ENCODE measurements at regions not wholly inside any gene's neighbourhood (a gene's known extent, or its start where the extent isn't known, plus 50 kb on each side); places are given as distances from the start of the nearest gene placed in this dataset.

DNA sequence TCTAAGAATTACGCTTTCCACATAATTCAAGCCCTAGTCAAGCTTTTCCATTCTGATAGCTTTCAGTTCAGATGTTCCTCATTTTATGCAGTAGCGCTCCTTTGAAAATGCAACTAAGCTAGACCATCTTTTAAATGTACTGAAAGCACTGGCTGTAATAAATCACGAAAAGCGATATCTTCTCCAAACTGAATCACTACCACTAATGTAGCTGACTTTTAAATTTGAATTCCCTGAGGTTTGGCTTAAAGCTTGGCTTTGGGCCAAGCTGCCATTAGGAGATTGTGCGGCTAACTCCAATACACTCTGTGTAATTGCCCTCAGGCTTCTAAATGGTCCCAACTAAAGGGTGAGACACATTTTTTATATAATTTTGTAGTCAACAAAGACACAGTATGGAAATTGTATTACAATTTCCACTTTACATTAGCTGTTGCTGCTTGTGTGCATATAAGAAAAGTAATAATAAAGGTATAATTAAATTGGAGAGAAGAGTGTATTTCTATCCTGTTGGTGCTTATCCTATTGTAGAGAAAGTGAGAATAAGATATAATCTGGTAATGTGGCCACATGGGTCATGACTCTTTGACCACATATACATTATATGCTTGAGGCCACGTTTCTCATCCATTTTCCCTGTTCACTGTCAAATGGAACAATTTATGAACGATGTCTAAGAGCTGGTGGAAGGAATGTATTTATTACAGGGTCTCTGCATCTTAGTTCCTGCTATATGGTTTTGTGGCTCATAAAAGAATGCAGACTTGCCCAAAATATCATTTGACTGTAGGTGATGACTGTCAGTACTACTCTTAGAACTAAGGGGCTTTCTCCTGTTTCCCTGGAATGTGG is 118.7 kb upstream of the TAF11L2 start:
- Histone ChIP-seq H4K20me1 (ENCODE audit: insufficient read depth, low read length) (no peaks in the 10 kb centered on the region), H2AFZ (ENCODE audit: low read length) (no peak overlapping the region), H3K79me2 (ENCODE audit: insufficient read depth, low read length) (no peaks in the 10 kb centered on the region), H3K4me2 (ENCODE audit: low read length) (no peak overlapping the region), H3K27me3 (ENCODE audit: insufficient read depth, low read length) (no peaks in the 10 kb centered on the region), H3K4me1 (ENCODE audit: insufficient read depth, low read length, severe bottlenecking) (peaks cover 2% of the 10 kb centered on the region), H3K4me3 (ENCODE audit: low read depth, low read length, poor library complexity, severe bottlenecking) (no peak overlapping the region), H3K9me2 (ENCODE audit: low read depth, low read length) (no peaks in the 10 kb centered on the region), H3K36me3 (ENCODE audit: insufficient read depth, low read length) (no peaks in the 10 kb centered on the region), H3K27ac (ENCODE audit: low read depth, low read length, poor library complexity, severe bottlenecking) (no peak overlapping the region), H3K9ac (ENCODE audit: low read length) (no peak overlapping the region), H3F3A (ENCODE audit: insufficient read depth, low read length) (no peaks in the 10 kb centered on the region), H3K9me3 (ENCODE audit: low read length) (no peaks in the 10 kb centered on the region)
- no peak for TF ChIP-seq EZH2 (IDR thresholded peaks at IDR 0.05; ENCODE audit: borderline replicate concordance, low read length)
- TF ChIP-seq, protein P1, sequence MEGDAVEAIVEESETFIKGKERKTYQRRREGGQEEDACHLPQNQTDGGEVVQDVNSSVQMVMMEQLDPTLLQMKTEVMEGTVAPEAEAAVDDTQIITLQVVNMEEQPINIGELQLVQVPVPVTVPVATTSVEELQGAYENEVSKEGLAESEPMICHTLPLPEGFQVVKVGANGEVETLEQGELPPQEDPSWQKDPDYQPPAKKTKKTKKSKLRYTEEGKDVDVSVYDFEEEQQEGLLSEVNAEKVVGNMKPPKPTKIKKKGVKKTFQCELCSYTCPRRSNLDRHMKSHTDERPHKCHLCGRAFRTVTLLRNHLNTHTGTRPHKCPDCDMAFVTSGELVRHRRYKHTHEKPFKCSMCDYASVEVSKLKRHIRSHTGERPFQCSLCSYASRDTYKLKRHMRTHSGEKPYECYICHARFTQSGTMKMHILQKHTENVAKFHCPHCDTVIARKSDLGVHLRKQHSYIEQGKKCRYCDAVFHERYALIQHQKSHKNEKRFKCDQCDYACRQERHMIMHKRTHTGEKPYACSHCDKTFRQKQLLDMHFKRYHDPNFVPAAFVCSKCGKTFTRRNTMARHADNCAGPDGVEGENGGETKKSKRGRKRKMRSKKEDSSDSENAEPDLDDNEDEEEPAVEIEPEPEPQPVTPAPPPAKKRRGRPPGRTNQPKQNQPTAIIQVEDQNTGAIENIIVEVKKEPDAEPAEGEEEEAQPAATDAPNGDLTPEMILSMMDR (IDR thresholded peaks at IDR 0.05; ENCODE audit: low read length): no peak

DNA sequence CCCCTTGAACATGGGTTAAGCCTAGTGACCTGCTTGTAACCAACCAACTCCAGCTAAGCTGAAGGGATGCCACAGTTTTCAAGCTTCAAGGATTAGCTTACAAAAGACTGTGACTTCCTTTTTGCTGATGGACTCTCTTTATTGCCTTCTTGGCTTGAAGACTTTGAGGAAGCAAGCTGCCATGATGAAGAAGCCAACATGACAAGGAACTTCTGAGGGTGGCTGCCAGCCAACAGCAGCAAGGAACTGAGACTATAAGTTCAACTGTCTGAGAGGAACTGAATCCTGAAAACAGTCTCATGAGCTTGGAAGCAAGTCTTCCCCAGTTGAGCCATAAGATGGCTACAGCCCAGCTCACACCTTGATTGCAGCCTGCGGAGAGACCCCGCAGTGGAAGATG is 116.1 kb upstream of the TAF11L2 start:
- no peaks in the 10 kb centered on the region for H3K79me2 ChIP-seq (ENCODE audit: insufficient read depth, low read length)
- no peak overlapping the region for H3K27ac ChIP-seq (ENCODE audit: low read depth, low read length, poor library complexity, severe bottlenecking)
- H3K4me1 ChIP-seq (ENCODE audit: insufficient read depth, low read length, severe bottlenecking): no peaks in the 10 kb centered on the region
- no peak overlapping the region for H3K4me2 ChIP-seq (ENCODE audit: low read length)
- no peaks in the 10 kb centered on the region for H3F3A ChIP-seq (ENCODE audit: insufficient read depth, low read length)
- H3K4me3 ChIP-seq (ENCODE audit: low read depth, low read length, poor library complexity, severe bottlenecking): no peak overlapping the region
- H3K9ac ChIP-seq (ENCODE audit: low read length): no peak overlapping the region
- no peaks in the 10 kb centered on the region for H4K20me1 ChIP-seq (ENCODE audit: insufficient read depth, low read length)
- no peaks in the 10 kb centered on the region for H3K9me3 ChIP-seq (ENCODE audit: low read length)
- no peak overlapping the region for H2AFZ ChIP-seq (ENCODE audit: low read length)
- no peaks in the 10 kb centered on the region for H3K9me2 ChIP-seq (ENCODE audit: low read depth, low read length)
- no peaks in the 10 kb centered on the region for H3K27me3 ChIP-seq (ENCODE audit: insufficient read depth, low read length)
- TF ChIP-seq, protein P1 (IDR thresholded peaks at IDR 0.05; ENCODE audit: low read length): no peak
- no peak for TF ChIP-seq EZH2 (IDR thresholded peaks at IDR 0.05; ENCODE audit: borderline replicate concordance, low read length)
- H3K36me3 ChIP-seq (ENCODE audit: insufficient read depth, low read length): no peaks in the 10 kb centered on the region

DNA sequence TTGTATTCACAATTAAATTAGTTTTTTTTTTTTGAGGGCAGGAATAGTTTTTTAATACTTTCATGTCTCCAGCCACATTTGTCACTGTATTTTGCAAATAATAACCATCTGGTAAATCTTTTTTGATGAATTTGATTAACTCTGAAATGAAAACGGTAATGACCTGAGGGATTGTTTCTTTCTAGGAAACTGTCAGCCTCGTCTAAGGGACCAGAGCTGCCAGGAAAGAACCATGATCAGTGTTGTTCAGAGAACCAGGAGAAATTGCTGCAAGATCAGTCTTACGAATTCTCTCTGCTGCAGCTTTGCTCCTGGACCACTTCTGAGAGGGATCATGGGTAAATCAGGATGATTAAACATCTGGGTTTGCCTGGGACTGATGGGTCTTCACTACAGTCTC is 114.5 kb upstream of the TAF11L2 start:
- H4K20me1 ChIP-seq (ENCODE audit: insufficient read depth, low read length): no peaks in the 10 kb centered on the region
- TF ChIP-seq, protein P1 (IDR thresholded peaks at IDR 0.05; ENCODE audit: low read length): no peak
- no peak for TF ChIP-seq EZH2 (IDR thresholded peaks at IDR 0.05; ENCODE audit: borderline replicate concordance, low read length)
- no peaks in the 10 kb centered on the region for H3K79me2 ChIP-seq (ENCODE audit: insufficient read depth, low read length)
- no peaks in the 10 kb centered on the region for H3K36me3 ChIP-seq (ENCODE audit: insufficient read depth, low read length)
- H3K9me2 ChIP-seq (ENCODE audit: low read depth, low read length): no peaks in the 10 kb centered on the region
- H3F3A ChIP-seq (ENCODE audit: insufficient read depth, low read length): no peaks in the 10 kb centered on the region
- H2AFZ ChIP-seq (ENCODE audit: low read length): no peak overlapping the region
- no peak overlapping the region for H3K4me2 ChIP-seq (ENCODE audit: low read length)
- H3K9ac ChIP-seq (ENCODE audit: low read length): no peak overlapping the region
- H3K27ac ChIP-seq (ENCODE audit: low read depth, low read length, poor library complexity, severe bottlenecking): no peak overlapping the region
- no peaks in the 10 kb centered on the region for H3K4me1 ChIP-seq (ENCODE audit: insufficient read depth, low read length, severe bottlenecking)
- H3K4me3 ChIP-seq (ENCODE audit: low read depth, low read length, poor library complexity, severe bottlenecking): no peak overlapping the region
- H3K9me3 ChIP-seq (ENCODE audit: low read length): no peaks in the 10 kb centered on the region
- no peaks in the 10 kb centered on the region for H3K27me3 ChIP-seq (ENCODE audit: insufficient read depth, low read length)
